Stimulated activated CD4-positive, alpha-beta T cell treated with anti-CD3 and anti-CD28 coated beads, TNF-alpha, amount 100 ng/mL, for 1 hour (primary cell): ENCODE measurements at regions not wholly inside any gene's neighbourhood (a gene's known extent, or its start where the extent isn't known, plus 50 kb on each side); places are given as distances from the start of the nearest gene placed in this dataset.
"Not testable (repeated sequence)": the region's sequence is repeated elsewhere in the genome, so short reads cannot be mapped to it uniquely, and the experiment has no call there.

Source experiments
- DNase-seq, 3 donors: peaks; one replicate each; pipeline ENCODE4 v3.0.0-alpha.2; 2020; ENCODE audit warnings: low read depth in 3 of 3, low spot score in 1 of 3

DNA sequence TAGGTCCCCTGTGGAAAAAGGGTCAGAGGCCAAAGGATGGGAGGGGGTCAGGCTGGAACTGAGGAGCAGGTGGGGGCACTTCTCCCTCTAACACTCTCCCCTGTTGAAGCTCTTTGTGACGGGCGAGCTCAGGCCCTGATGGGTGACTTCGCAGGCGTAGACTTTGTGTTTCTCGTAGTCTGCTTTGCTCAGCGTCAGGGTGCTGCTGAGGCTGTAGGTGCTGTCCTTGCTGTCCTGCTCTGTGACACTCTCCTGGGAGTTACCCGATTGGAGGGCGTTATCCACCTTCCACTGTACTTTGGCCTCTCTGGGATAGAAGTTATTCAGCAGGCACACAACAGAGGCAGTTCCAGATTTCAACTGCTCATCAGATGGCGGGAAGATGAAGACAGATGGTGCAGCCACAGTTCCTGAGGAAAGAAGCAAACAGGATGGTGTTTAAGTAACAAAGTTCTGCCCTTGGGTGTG lies 165.8 kb downstream of the RPIA start:
- DNase-seq: no peak

DNA sequence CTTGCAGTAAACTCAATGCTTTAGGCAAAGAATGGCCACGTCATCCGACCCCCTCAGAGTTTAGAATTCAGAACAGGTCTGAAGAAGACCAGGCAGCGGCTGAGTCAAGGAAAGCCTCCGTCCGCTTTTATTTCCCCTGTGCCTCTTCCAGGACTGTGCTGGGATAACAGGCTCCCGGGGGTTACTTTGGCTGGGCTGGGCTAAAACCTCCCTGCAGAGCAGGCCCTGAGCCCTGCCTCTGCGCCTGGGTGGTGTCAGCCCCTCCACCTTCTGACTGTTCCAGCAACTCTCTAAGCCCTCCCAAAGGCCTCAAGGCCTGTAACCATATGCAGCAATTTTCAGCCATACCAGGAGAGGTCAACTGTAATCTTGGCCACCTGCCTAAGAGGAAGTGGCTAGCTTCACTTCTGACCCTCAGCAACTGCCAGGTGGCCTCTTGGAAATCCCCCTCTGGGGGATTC lies 166.5 kb downstream of the RPIA start:
- DNase-seq: no peak

DNA sequence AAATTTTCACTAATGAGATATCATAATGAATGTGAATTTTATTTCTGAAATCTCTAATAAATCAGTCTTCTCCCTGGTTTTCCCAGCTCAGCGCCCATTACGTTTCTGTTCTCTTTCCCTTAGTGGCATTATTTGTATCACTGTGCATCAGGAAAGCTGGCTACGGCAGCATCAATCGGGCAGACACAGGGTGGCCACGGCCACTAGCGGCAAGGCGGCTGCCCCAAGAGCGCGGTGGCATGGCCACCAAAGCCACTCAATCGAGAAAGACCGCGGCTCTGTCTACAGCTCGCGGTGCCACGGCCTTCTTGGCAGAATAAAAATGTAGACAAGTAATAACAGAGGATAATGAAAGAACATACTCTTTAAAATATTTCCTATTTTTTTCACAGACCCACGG lies 168.0 kb downstream of the RPIA start:
- no peak for DNase-seq

DNA sequence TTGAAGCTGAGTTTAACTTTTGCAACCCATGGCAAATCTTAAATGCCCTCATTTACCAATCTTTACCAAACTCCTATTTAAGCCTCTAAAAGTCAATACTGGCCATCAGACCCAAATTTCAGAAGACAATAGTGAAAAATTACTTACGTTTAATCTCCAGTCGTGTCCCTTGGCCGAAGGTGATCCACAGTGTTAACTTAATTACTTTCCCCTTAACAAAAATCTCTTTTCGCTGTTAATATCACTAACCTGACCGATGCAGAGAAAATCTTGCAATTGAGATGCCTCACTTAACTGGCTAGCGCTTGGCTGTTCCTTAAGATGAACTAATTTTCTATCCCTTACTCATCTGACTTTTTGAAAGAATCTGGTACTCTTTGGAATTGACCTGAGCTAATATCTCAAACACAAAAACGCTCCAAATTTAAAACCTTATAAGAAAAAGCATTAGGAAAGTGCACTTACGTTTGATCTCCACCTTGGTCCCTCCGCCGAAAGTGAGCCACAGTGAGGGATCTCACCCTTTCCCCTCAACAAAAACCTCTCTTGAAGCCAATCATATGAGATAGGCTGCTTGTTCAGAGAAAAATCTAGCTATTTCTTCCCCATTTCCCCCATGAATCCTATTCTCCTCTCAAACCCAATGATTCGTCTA lies 169.1 kb downstream of the RPIA start:
- DNase-seq: no peak

- DNase-seq: no peak
Observed at GRCh38 chr2:88865801-88866371, 174.4 kb downstream of the RPIA start.

DNA sequence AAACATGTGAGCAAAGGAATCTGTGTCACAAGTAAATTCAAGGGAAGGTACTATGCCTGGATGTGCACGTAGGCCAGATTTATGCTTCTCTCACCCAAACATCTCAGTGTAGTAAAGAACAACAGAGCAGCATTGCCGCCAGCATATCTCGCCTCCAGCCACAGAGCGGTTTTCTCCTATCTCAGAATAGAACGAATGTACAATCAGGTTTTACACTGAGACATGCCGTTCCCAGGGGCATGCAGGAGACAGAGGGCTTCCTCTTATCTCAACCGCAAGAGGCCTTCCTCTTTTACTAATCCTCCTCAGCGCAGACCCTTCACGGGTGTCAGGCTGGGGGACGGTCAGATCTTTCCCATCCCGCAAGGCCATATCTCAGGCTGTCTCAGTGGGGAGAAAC lies 175.3 kb downstream of the RPIA start:
- DNase-seq: no peak

GRCh38 chr2:88868861-88869260 lies 177.4 kb downstream of the RPIA start:
- no peak for DNase-seq

- DNase-seq: no peak
Observed at GRCh38 chr2:88870267-88870839, 178.9 kb downstream of the RPIA start.

DNA sequence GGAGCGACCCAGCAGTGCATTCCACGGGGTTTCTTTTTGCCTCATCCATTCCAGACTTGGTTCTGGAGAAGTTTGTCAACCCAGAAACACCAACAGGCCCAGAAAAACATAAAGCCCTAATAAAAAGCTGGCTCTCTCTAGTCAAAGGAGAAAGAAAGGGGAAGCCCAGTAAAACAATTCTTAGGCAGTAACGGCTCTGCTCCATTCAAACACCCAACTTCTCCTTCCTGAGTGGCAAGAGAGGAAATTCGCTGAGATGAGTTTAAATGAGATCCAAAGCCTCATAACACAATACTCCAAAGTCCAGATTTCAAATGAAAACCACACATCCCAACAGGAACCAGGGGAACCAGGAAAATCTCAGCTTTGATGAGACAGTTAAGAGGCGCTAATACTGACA lies 179.9 kb downstream of the RPIA start:
- DNase-seq: no peak

DNA sequence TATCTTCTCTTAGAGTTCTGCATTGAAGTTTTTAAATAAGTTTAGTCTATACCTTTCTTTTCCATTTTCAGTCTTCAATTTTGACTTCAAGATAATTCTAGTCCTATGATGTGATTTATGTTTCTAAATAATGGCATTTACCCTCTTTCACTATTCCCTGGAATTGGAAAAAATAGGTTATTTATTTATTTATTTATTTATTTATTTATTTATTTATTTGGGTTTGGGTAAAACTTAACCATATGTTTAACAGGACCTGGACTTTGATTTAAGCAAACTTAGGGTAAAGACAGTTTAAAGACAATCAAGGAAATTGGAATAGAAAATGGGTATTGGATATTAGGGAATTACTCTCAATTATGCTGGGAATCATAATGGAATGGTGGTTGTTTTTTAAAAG lies 182.1 kb downstream of the RPIA start:
- DNase-seq: no peak

- DNase-seq: no peak
Observed at GRCh38 chr2:88874063-88874657, 182.7 kb downstream of the RPIA start.

DNA sequence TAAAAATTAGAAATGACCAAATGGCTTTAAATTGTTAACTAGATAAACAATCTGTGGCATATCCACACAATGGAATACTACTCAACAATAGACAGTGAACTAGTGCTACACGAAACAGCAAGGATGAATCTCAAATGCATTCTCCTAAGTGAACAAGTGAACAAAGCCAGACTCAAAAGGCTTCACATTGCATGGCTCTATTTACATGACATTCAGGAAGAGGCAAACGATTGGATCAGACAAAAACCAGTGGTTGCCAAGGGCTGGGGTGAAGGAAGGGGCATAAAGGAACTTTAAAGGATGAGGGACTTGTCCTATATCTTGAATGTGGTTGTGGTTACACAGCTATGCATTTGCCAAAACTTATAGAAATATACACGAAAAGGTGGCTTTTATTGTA lies 184.3 kb downstream of the RPIA start:
- DNase-seq: no peak

GRCh38 chr2:88880441-88880953 lies 189.0 kb downstream of the RPIA start:
- DNase-seq: no peak

DNA sequence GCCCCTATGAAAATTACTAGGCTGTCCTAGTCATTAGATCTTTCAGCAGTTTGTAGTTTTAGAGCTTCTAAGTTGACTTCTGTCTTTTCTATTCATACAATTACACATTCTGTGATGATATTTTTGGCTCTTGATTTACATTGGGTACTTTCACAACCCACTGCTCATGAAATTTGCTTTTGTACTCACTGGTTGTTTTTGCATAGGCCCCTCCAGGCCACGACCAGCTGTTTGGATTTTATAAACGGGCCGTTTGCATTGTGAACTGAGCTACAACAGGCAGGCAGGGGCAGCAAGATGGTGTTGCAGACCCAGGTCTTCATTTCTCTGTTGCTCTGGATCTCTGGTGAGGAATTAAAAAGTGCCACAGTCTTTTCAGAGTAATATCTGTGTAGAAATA lies 193.8 kb downstream of the RPIA start:
- DNase-seq: no peak

DNA sequence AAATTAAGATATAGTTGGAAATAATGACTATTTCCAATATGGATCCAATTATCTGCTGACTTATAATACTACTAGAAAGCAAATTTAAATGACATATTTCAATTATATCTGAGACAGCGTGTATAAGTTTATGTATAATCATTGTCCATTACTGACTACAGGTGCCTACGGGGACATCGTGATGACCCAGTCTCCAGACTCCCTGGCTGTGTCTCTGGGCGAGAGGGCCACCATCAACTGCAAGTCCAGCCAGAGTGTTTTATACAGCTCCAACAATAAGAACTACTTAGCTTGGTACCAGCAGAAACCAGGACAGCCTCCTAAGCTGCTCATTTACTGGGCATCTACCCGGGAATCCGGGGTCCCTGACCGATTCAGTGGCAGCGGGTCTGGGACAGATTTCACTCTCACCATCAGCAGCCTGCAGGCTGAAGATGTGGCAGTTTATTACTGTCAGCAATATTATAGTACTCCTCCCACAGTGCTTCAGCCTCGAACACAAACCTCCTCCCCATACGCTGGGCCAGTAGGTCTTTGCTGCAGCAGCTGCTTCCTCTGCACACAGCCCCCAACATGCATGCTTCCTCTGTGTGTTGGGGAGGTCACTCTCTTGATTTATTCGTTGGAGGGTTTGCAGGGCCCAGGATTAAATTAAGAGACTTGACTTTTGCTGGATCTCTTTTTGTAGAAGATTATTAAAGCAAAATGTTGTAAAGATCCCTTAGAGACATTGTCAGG lies 194.4 kb downstream of the RPIA start:
- DNase-seq: no peak

- not testable (repeated sequence) for DNase-seq
Observed at GRCh38 chr2:88887466-88887865, 196.0 kb downstream of the RPIA start.

DNA sequence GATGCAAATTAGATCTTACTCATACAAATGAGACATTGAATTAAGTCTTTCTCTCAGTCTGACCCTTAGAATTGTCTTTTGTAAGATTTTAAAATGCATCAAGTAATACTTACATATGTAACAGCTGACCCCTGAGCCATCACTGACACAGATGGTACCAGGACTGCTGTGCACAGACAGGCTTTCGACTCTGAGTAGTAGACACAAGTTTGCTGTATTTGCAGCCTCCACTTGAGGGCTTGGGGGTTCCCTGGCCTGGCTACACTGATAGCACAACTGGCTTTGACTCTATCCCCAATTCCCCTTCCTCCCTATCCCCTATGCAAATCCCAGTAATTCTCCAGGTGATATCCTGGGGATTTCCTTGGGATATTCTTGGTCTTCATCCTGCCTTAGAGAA lies 200.7 kb downstream of the RPIA start:
- DNase-seq: no peak

DNA sequence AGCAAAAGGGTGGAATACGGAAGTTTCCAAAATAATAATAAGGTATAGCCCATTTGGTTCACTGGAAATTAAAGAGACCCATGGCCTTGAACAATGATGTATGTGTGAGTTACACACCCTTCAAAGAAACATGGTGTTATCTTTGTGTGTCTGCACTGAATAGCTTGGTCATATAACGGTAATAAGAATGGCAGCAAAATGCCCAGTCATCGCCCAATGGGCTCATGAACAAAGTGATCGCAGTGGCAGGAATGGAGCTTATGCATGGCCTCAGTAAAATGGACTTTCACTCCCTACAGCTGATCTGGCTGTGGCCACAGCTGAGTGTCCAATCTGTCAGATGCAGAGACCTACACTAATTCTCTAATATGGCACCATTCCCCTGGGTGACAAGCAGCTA lies 201.3 kb downstream of the RPIA start:
- DNase-seq: no peak

DNA sequence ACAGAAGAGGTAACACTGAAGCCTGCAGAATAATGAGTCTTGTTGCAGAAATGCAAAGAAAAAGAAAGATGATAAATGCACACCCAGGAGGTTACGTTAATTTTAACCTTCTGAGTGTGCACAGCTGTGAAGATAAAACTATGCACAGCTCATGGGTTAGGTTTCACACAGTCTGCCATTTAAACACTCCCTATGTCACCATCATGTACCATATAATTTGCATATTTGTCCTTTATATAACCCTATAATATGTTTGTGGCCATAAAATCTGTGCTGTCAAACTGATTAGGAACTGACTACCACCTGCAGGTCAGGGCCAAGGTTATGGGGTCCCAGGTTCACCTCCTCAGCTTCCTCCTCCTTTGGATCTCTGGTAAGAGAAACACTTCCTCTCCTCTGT lies 205.5 kb downstream of the RPIA start:
- DNase-seq: no peak

DNA sequence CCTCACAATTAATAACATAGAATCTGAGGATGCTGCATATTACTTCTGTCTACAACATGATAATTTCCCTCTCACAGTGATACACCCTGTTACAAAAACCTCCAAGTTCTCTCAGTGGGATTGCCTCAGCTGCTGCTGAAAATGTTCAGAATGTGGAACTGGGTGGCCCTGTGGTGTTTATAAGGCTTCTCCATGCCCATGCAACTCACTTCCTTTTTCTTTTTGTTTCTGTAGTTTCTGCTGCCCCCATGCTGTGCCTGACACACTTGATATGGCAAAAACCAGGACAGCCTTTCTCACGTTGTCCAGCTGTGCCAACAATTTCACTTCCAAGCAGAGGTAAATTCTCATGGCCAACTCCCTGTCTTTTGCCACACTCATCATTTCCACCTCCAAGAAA lies 206.2 kb downstream of the RPIA start:
- DNase-seq: no peak

DNA sequence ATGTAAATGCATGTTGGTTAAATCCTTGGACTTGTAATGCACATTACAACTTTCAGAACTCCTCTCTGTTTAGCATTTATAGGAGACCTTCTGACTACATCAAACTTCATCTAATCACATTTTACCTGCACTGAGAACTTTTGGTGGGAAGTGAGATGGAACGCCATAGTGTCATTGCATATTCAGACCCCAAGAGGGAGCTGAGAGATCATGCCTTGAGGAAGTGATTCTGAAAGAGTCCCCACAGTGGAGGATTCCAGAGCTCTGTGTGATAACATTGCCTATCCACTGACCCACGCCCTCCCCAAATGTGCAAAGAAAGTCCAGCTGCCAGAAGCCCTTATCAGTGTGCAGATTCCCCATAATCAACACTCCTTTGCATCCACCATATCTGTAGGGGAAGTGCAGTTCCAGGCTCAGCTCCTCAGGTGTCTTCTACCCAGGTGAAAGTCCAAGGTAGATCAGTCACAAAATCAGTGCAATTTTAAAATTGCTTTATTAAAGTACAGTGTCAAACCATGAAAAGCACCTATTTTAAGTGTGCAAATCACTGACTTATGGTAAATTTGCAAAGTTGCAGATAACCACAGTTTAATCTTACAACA lies 212.4 kb downstream of the RPIA start:
- no peak for DNase-seq
